NCI-H2171 treated with DMSO at 0.1 percent for 48 hours (cell line): ENCODE measurements at regions not wholly inside any gene's neighbourhood (a gene's known extent, or its start where the extent isn't known, plus 50 kb on each side); places are given as distances from the start of the nearest gene placed in this dataset.

Experiments used
- DNase-seq: peaks from one replicate; lab custom pipeline; 2025; lab: John Stamatoyannopoulos, UW

DNA sequence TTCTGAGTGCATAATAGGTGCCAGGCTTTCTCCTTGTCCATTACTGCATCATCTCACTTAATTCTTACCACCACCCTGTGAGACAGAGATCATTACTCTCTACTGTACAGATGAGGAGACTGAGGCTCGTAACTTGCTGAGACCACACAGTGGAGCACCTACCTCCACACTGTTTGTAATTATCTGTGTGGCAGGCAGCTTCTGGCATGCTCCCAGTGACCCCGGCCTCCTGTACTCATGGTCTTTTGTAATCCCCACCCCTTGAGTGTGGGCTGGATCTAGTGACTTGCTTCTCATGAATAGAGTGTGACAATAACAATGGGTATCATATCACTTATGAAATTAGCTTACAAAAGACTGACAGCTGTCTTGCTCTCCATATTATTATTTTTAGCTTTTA, 407.3 kb downstream of the MATN1 start:
- DNase-seq, result peak; percentile 4

DNA sequence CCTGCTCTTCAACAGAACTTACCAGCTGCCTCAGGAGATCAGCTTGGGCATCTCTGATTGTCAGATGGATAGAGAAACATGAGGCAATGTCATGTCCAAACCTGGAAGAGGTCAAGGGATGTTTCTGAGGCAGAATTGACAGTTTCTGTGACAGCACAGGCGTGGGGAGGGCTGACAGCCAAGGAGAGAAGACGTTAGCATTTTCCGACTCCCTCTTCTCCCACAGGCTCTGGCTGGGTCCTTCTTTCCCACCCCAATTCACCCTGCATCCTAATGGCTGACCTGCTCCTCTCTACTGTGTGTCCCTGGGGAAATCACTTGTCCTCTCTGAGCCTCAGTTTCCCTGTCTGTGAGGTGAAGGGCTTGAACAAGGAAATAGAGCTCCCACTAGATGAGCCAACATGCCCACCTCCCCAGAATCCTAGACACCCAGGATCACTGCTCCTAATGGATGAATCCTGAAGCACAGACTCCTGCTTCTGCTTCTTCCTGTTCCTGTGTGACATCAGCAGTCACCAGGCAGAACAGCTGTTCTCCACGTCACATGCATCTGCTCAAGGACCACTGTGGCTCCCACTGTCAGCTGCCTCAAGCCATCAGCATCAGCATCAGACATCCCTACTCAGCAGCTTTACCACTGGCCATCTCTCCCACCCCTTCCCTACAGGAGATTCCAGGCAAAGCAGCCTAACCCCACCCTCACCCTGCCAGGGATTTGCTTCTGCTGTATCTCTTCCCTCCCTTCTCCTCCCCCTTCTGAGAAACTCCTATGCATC, 408.0 kb downstream of the MATN1 start:
- no peak for DNase-seq

DNA sequence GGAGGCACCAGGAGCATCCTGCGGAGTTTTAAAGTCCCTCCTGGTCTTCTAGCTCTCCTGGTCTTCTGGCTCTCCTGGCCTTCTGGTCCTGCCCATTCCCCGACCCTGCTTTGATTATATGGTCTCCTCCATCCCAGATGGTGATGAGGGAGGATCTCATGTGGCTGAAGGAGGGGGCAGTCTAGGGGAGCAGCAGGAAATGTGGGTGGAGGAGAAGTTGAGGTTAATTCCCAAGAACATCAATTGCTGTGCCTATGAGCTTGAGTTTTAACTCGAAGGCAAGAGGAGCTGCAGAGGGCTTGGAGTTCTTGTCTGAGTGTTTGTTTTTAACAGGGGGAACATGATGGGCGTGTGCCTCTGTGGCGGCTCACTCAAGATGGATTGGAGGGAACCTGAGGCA, 408.8 kb downstream of the MATN1 start:
- DNase-seq, result no peak

GRCh38 chr1:30313584-30313983, 409.8 kb downstream of the MATN1 start:
- no peak for DNase-seq

- no peak for DNase-seq
These were observed 410.2 kb downstream of the MATN1 start for GRCh38 chr1:30313176-30313575.

- DNase-seq, result no peak
These were observed 411.2 kb downstream of the MATN1 start for GRCh38 chr1:30312226-30312625.

GRCh38 chr1:30311749-30312148, 411.6 kb downstream of the MATN1 start:
- no peak for DNase-seq

DNA sequence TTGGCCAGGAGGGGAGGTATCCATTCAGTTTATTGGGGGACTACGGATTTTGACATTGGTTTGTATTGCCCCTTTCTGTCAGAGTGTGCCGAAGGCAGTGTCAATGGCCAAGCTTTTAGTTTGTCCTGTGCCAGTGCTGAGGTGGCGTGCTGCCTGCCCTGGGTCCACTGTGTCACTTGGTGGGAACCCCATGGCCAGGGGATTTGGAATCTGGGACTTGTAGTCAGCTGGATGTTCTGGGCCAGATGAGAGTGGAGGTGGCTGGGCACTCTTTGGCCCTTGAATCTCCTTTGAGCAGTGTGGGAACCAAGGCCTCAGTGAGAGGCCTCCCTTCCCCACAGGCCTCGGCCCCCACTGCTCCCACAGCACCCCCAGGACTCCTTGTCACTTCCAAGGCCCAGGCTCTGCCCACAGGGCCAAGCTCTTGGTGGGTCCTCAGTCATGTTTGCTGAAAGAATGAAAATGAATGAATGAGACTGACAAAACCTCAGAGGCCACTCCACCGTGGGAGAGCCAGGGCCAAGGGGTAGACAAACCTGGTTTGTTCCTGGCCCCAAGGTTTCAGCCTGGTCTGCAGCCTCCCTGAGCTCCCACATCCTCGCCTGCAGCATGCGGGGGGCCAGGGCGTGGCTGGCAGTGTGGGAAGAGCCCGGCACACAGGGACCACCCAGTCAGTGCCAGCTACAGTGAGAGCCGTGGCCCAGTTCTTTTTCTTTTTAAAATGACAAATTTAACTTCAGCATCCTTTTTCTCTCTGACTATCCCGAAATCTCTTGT, 412.2 kb downstream of the MATN1 start:
- no peak for DNase-seq

DNA sequence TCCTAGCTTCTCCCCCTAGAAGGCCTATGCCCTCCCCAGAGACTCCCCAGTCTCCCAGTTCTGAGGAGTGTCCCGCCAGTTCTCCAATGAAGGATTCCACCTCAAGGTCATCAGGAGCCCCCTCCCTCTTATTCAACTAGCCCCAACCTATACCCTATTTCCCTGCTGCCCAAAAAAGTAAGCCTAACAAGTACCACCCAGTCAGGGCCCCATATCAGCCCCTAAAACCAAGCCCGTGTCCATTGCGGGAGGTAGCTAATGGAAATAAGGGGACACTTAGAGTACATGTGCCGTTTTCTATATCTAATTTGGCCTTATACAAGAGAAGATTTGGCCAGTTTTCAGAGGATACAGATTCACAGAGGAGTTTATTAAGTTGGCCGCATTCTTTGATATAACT, 416.2 kb downstream of the MATN1 start:
- no peak for DNase-seq

DNA sequence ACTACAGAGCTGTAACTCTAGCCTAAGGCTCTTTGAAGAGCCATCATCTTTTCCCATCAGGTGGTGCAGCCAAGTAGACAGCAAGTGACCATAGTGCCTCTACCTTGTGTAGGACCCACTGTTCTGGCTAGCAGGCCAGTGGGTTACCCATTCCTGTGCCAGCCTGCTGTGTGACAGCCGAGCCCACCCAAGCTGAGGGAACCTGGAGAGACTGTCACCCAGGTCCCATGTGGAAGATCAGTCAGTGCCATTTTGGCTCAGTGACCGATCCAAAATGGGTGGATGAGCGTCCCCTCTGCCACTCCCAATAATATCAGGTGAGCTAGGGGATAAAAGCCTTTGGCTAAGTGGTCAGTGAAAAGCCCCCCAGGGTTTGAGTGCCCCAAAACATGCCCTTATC, 417.9 kb downstream of the MATN1 start:
- DNase-seq, result no peak

GRCh38 chr1:30305061-30305460, 418.3 kb downstream of the MATN1 start:
- DNase-seq, result no peak

DNA sequence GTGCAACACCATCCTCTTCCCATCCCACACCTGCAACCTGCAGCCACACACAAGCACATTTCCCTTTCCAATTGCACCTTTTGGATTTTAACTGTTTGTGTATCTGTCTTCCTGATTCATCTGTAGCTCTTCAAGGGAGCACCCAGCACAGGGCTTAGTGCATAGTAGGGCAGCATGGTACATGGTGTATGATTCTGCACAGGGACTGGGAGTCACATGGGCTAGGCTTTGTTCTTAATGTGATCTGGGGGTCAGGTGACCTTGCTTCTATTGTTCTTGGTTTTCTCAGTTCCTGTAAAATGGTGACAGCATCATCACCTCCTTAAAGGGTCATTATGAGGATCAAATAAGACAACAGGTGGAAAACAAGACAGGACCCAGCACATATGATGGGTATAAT, 419.3 kb downstream of the MATN1 start:
- no peak for DNase-seq

- DNase-seq, result no peak
These were observed 420.0 kb downstream of the MATN1 start for GRCh38 chr1:30303387-30303786.

- DNase-seq, result peak; percentile 81
These were observed 420.5 kb downstream of the MATN1 start for GRCh38 chr1:30302858-30303257.

GRCh38 chr1:30300669-30301068, 422.7 kb downstream of the MATN1 start:
- no peak for DNase-seq

DNA sequence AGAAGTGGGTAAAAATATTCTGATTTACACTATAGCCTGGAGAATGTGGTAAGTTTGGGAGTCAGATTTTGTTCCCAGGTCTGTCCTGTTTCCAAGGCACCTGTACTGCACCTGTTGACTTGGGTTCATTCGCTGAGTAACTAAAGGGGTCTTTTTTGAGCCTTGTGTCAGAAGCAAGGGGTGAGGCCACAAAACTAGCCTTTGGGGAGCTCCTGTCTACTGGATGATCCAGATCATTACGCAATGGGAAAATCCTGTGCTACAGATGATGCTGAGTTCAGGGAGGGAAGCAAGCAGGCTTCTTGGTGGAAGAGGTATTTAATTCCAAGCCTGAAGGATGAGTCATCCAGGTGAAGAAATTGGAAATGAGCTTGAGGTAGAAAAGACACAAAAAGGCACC, 424.0 kb downstream of the MATN1 start:
- DNase-seq, result no peak

DNA sequence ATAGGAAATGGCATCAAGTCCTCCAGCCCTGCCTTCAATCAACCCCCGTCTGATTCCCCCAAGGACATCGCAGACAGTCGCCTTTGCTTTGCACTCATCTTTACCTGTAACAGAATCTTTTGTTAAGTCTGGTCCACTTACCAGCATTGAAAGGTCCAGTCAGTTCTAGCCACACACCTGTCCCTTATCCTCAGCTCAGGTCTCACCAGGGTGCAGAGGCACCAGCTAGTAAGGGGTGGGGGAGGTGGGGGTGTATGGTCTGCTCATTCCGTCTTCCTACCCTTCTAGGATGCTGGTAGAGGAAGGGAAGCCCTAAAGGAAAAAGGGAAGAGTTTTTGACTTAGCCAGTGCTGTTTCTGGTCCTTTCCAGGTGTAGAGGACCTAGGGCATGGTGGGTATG, 427.7 kb downstream of the MATN1 start:
- DNase-seq, result no peak

GRCh38 chr1:30295266-30295665, 428.1 kb downstream of the MATN1 start:
- DNase-seq, result no peak

DNA sequence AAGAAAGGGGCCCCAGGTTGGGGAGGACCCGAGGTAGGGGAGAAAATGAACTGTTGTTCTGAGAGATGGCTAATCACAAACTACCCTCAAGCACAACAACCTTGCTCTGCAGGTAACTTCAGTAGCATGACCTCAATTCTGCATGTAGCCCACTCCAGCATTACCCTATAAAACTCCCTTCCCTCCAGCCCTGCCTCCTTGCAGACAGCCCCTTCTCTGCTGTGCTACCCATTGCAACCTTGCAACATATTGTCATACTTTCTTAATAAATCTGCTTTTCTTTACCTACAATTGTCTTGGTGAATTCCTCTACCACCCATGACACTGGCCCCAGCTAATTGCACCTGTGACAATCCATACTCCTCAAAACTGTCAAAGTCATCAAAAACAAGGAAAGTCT, 428.9 kb downstream of the MATN1 start:
- DNase-seq, result no peak

GRCh38 chr1:30292451-30292850, 430.9 kb downstream of the MATN1 start:
- DNase-seq, result no peak

DNA sequence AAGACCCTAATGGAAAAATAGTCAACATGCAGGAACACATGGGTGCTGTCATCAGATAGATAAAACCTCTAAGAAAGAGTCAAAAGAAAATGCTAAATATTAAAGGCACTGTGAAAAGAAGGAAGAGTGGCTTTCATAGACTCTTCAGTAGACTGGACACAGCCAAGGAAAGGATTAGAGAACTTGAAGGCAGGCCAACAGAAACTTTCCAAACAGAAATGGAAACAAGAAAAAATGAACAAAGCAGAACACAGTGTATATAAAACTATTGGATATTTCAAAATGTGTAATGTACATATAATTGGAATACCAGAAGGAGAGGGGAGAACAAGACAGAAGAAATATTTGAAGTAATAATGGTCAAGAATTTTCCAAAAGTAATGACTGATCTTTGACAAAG, 431.9 kb downstream of the MATN1 start:
- no peak for DNase-seq

DNA sequence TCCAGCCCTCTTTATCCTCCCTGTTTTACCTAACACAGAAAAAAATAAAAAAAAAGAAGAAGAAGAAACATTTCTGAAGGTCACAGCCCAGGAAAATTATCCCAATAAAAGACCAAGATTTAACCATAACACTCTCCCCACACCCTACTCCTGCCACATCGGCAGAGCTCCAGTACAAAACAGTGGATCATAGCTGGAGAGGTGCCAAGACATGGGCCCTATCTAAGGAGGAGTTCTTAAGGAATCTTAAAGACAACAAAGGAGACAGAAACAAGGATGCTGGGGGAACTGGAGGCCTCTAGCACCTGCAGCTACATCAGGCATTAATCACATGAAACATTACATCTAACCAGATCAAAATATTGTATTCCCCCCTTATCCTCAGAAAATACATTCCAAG, 432.8 kb downstream of the MATN1 start:
- DNase-seq, result no peak

GRCh38 chr1:30287976-30288375, 435.4 kb downstream of the MATN1 start:
- DNase-seq, result no peak
